OCI-M2 (cell line): ENCODE measurements at regions not wholly inside any gene's neighbourhood (a gene's known extent, or its start where the extent isn't known, plus 50 kb on each side); places are given as distances from the start of the nearest gene placed in this dataset.

ENCODE experiments used
- DNase-seq: peaks from one replicate; lab custom pipeline; 2025; ENCODE audit not compliant: unreplicated experiment; lab: John Stamatoyannopoulos, UW

DNA sequence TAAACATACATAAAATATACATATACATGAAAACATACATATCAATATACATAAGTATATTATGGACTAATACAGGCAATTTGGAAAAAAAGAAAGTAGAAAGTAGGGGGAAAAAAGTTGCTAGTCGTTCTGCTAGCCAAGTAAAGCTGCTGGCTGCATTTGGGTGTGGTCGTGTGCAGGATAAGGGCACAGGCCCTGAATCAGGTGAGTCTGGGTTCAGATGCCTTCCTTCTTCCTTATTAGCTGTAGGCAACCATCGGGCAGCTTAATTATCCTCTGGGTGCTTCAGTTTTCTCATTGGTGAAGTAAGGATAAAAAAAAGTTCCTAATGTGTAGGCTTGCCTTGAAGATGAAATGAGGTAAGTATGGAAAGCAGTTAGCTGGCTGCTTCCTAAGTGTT, 59.2 kb upstream of the SPRY4 start:
- no peak for DNase-seq

GRCh38 chr5:142382186-142382585, 57.4 kb upstream of the SPRY4 start:
- no peak for DNase-seq

GRCh38 chr5:142378737-142379634, 54.2 kb upstream of the SPRY4 start:
- DNase-seq: no peak

GRCh38 chr5:142375944-142376411, 51.2 kb upstream of the SPRY4 start:
- no peak for DNase-seq
